DMS114 treated with DMSO at 0.1 percent for 48 hours (cell line): ENCODE measurements at regions not wholly inside any gene's neighbourhood (a gene's known extent, or its start where the extent isn't known, plus 50 kb on each side); places are given as distances from the start of the nearest gene placed in this dataset.
"Not testable (repeated sequence)": the region's sequence is repeated elsewhere in the genome, so short reads cannot be mapped to it uniquely, and the experiment has no call there.

Experiments
- DNase-seq: peaks from one replicate; lab custom pipeline; 2025; ENCODE audit not compliant: unreplicated experiment; lab: John Stamatoyannopoulos, UW

- no peak for DNase-seq
These were observed 259.6 kb upstream of the GNPDA2 start for GRCh38 chr4:44985938-44986337.

- DNase-seq, result no peak
These were observed 258.8 kb upstream of the GNPDA2 start for GRCh38 chr4:44985152-44985551.

GRCh38 chr4:44984083-44984482 is 257.7 kb upstream of the GNPDA2 start:
- no peak for DNase-seq

GRCh38 chr4:44983083-44983482 is 256.7 kb upstream of the GNPDA2 start:
- no peak for DNase-seq

GRCh38 chr4:44978020-44978419 is 251.7 kb upstream of the GNPDA2 start:
- no peak for DNase-seq

GRCh38 chr4:44965435-44966095 is 239.2 kb upstream of the GNPDA2 start:
- no peak for DNase-seq

GRCh38 chr4:44964086-44964485 is 237.7 kb upstream of the GNPDA2 start:
- not testable (repeated sequence) for DNase-seq

GRCh38 chr4:44961001-44961755 is 234.8 kb upstream of the GNPDA2 start:
- no peak for DNase-seq

- DNase-seq, result no peak
These were observed 205.4 kb upstream of the GNPDA2 start for GRCh38 chr4:44931720-44932119.

GRCh38 chr4:44928785-44929184 is 202.4 kb upstream of the GNPDA2 start:
- DNase-seq, result no peak

GRCh38 chr4:44927399-44928380 is 201.3 kb upstream of the GNPDA2 start:
- DNase-seq, result peak; percentile 1

GRCh38 chr4:44916411-44916810 is 190.1 kb upstream of the GNPDA2 start:
- DNase-seq, result no peak

- DNase-seq, result no peak
These were observed 188.4 kb upstream of the GNPDA2 start for GRCh38 chr4:44914748-44915147.

GRCh38 chr4:44914223-44914622 is 187.9 kb upstream of the GNPDA2 start:
- DNase-seq, result no peak

- no peak for DNase-seq
These were observed 186.6 kb upstream of the GNPDA2 start for GRCh38 chr4:44912980-44913379.

- no peak for DNase-seq
These were observed 182.2 kb upstream of the GNPDA2 start for GRCh38 chr4:44908565-44908964.

GRCh38 chr4:44872246-44872645 is 145.9 kb upstream of the GNPDA2 start:
- no peak for DNase-seq

GRCh38 chr4:44871133-44871532 is 144.8 kb upstream of the GNPDA2 start:
- no peak for DNase-seq

- DNase-seq, result no peak
These were observed 143.6 kb upstream of the GNPDA2 start for GRCh38 chr4:44869985-44870384.

GRCh38 chr4:44869222-44869882 is 143.0 kb upstream of the GNPDA2 start:
- DNase-seq, result no peak

- DNase-seq, result no peak
These were observed 135.4 kb upstream of the GNPDA2 start for GRCh38 chr4:44861756-44862155.
